Stimulated activated naive CD8-positive, alpha-beta T cell treated with anti-CD3 and anti-CD28 coated beads, Interleukin-15, amount 100 ng/mL, for 72 hours (primary cell): ENCODE measurements at regions not wholly inside any gene's neighbourhood (a gene's known extent, or its start where the extent isn't known, plus 50 kb on each side); places are given as distances from the start of the nearest gene placed in this dataset.
A peak's percentile ranks its signal among the peaks of the same experiment; 100 is the strongest.

Experiments used
- ATAC-seq: fragments of 150-1000 bp; cut with Tn5 transposase; 2 replicates; pipeline ENCODE4 v1.10.0; 2021; ENCODE audit warnings: mild to moderate bottlenecking, moderate library complexity
- DNase-seq, 2 donors: peaks; one replicate each; pipeline ENCODE4 v3.0.0; 2021 to 2022
- H3K27ac Mint-ChIP-seq, 2 donors: one replicate each; pipeline ENCODE4 v1.8.0; 2022; ENCODE audit warnings: mild to moderate bottlenecking in 2 of 2, mixed read lengths in 2 of 2, moderate library complexity in 2 of 2
- H3K27me3 Mint-ChIP-seq: one replicate; pipeline ENCODE4 v1.8.0; 2022; ENCODE audit warnings: mixed read lengths
- H3K4me1 Mint-ChIP-seq: one replicate; pipeline ENCODE4 v1.8.0; 2022; ENCODE audit warnings: mild to moderate bottlenecking, mixed read lengths
- H3K4me3 Mint-ChIP-seq, 2 donors: one replicate each; pipeline ENCODE4 v1.8.0; 2022; ENCODE audit warnings: mild to moderate bottlenecking in 2 of 2, mixed read lengths in 2 of 2, moderate library complexity in 1 of 2
- H3K9me3 Mint-ChIP-seq, 2 donors: one replicate each; pipeline ENCODE4 v1.8.0; 2022; ENCODE audit warnings: mixed read lengths in 2 of 2

- H3K9me3 Mint-ChIP-seq = peaks cover 9 to 14% of the 10 kb centered on the region in 2 donors
- H3K4me3 Mint-ChIP-seq = no peak overlapping the region
- H3K27ac Mint-ChIP-seq = no peak overlapping the region
- DNase-seq (no peak), ATAC-seq (no peak)
- no peaks in the 10 kb centered on the region for H3K4me1 Mint-ChIP-seq
- H3K27me3 Mint-ChIP-seq = peaks cover 51% of the 10 kb centered on the region
These were observed 466.0 kb upstream of the THBS1 start for GRCh38 chr15:39114690-39115378.

- no peak overlapping the region for H3K4me3 Mint-ChIP-seq
- H3K4me1 Mint-ChIP-seq = no peaks in the 10 kb centered on the region
- DNase-seq (no peak), ATAC-seq (no peak)
- peaks cover 9 to 14% of the 10 kb centered on the region in 2 donors for H3K9me3 Mint-ChIP-seq
- H3K27ac Mint-ChIP-seq = no peak overlapping the region
- H3K27me3 Mint-ChIP-seq = peaks cover 58% of the 10 kb centered on the region
These were observed 465.4 kb upstream of the THBS1 start for GRCh38 chr15:39115379-39116057.

- no peak for DNase-seq
- Mint-ChIP-seq H3K27me3 (peaks cover 63% of the 10 kb centered on the region), H3K4me1 (no peaks in the 10 kb centered on the region), H3K4me3 (no peak overlapping the region), H3K9me3 (peaks cover 9 to 14% of the 10 kb centered on the region in 2 donors), H3K27ac (peak overlapping the region in 1 of 2 donors; percentile 1)
- ATAC-seq = no peak
These were observed 462.4 kb upstream of the THBS1 start for GRCh38 chr15:39118510-39118909.

- Mint-ChIP-seq H3K4me3 (no peak overlapping the region), H3K27me3 (peaks cover 45% of the 10 kb centered on the region), H3K4me1 (peaks cover 12% of the 10 kb centered on the region), H3K9me3 (no peaks in the 10 kb centered on the region), H3K27ac (no peak overlapping the region)
- ATAC-seq = no peak
- no peak for DNase-seq
These were observed 456.7 kb upstream of the THBS1 start for GRCh38 chr15:39124155-39124552.

- no peak for ATAC-seq
- Mint-ChIP-seq H3K27me3 (peaks cover 42% of the 10 kb centered on the region), H3K27ac (no peak overlapping the region), H3K4me1 (peaks cover 12% of the 10 kb centered on the region), H3K4me3 (no peak overlapping the region), H3K9me3 (no peaks in the 10 kb centered on the region)
- no peak for DNase-seq
These were observed 456.2 kb upstream of the THBS1 start for GRCh38 chr15:39124553-39125171.

- Mint-ChIP-seq H3K9me3 (no peaks in the 10 kb centered on the region), H3K27me3 (peaks cover 36% of the 10 kb centered on the region), H3K27ac (no peak overlapping the region), H3K4me3 (no peak overlapping the region), H3K4me1 (peaks cover 12% of the 10 kb centered on the region)
- ATAC-seq = no peak
- DNase-seq = no peak
These were observed 455.7 kb upstream of the THBS1 start for GRCh38 chr15:39125226-39125625.

- Mint-ChIP-seq H3K4me3 (no peak overlapping the region), H3K27ac (no peak overlapping the region), H3K9me3 (no peaks in the 10 kb centered on the region), H3K4me1 (peaks cover 12% of the 10 kb centered on the region), H3K27me3 (peaks cover 36% of the 10 kb centered on the region)
- ATAC-seq = peak; percentile 44
- peak in 1 of 2 donors; percentile 15 for DNase-seq
These were observed 455.0 kb upstream of the THBS1 start for GRCh38 chr15:39125904-39126303.

GRCh38 chr15:39127151-39127790 lies 453.6 kb upstream of the THBS1 start:
- Mint-ChIP-seq H3K27me3 (peaks cover 45% of the 10 kb centered on the region), H3K27ac (no peak overlapping the region), H3K9me3 (no peaks in the 10 kb centered on the region), H3K4me1 (peaks cover 12% of the 10 kb centered on the region), H3K4me3 (no peak overlapping the region)
- ATAC-seq (no peak), DNase-seq (no peak)

- Mint-ChIP-seq H3K4me1 (peaks cover 12% of the 10 kb centered on the region), H3K27ac (no peak overlapping the region), H3K4me3 (no peak overlapping the region), H3K9me3 (no peaks in the 10 kb centered on the region), H3K27me3 (peaks cover 38% of the 10 kb centered on the region)
- DNase-seq (peak in 1 of 2 donors; percentile 5), ATAC-seq (peak; percentile 90)
These were observed 452.8 kb upstream of the THBS1 start for GRCh38 chr15:39127925-39128617.

GRCh38 chr15:39128746-39129145 lies 452.1 kb upstream of the THBS1 start:
- no peak for ATAC-seq
- peaks cover 32% of the 10 kb centered on the region for H3K27me3 Mint-ChIP-seq
- H3K27ac Mint-ChIP-seq = peak overlapping the region in 1 of 2 donors; percentile 43
- H3K4me1 Mint-ChIP-seq = peaks cover 12% of the 10 kb centered on the region
- no peak overlapping the region for H3K4me3 Mint-ChIP-seq
- no peaks in the 10 kb centered on the region for H3K9me3 Mint-ChIP-seq
- no peak for DNase-seq

- Mint-ChIP-seq H3K4me1 (peaks cover 12% of the 10 kb centered on the region), H3K27me3 (peaks cover 16% of the 10 kb centered on the region), H3K9me3 (no peaks in the 10 kb centered on the region), H3K27ac (peak overlapping the region in 1 of 2 donors; percentile 27), H3K4me3 (no peak overlapping the region)
- DNase-seq (no peak), ATAC-seq (no peak)
These were observed 450.1 kb upstream of the THBS1 start for GRCh38 chr15:39130556-39131379.

- DNase-seq = no peak
- Mint-ChIP-seq H3K9me3 (no peaks in the 10 kb centered on the region), H3K27ac (no peak overlapping the region), H3K27me3 (peaks cover 17% of the 10 kb centered on the region), H3K4me1 (peaks cover 12% of the 10 kb centered on the region), H3K4me3 (no peak overlapping the region)
- ATAC-seq = no peak
These were observed 449.3 kb upstream of the THBS1 start for GRCh38 chr15:39131609-39132008.

- no peak for DNase-seq
- H3K27ac Mint-ChIP-seq = no peak overlapping the region
- ATAC-seq = no peak
- no peaks in the 10 kb centered on the region for H3K9me3 Mint-ChIP-seq
- no peak overlapping the region for H3K4me3 Mint-ChIP-seq
- peaks cover 22% of the 10 kb centered on the region for H3K27me3 Mint-ChIP-seq
- peaks cover 12% of the 10 kb centered on the region for H3K4me1 Mint-ChIP-seq
These were observed 448.8 kb upstream of the THBS1 start for GRCh38 chr15:39132070-39132469.

GRCh38 chr15:39132954-39133600 lies 447.8 kb upstream of the THBS1 start:
- Mint-ChIP-seq H3K9me3 (no peaks in the 10 kb centered on the region), H3K27me3 (peaks cover 32% of the 10 kb centered on the region)
- no peak for ATAC-seq

More at GRCh38 chr15:39132954-39133600, 447.8 kb upstream of the THBS1 start:
- H3K4me1 Mint-ChIP-seq = peaks cover 10% of the 10 kb centered on the region
- no peak for DNase-seq
- no peak overlapping the region for H3K27ac Mint-ChIP-seq
- H3K4me3 Mint-ChIP-seq = no peak overlapping the region
